ENCODE measurements at regions not wholly inside any gene's neighbourhood (a gene's known extent, or its start where the extent isn't known, plus 50 kb on each side); places are given as distances from the start of the nearest gene placed in this dataset.

- no peaks in the 10 kb centered on the region for H3K4me1 ChIP-seq (ENCODE audit: control insufficient read depth in 1 of 2, insufficient read depth in 2 of 2, low read depth in 1 of 2, low read length in 1 of 2)
- no peaks in the 10 kb centered on the region for H3K9me2 ChIP-seq
- no peak for DNase-seq
- no peak overlapping the region for H3K4me3 ChIP-seq (ENCODE audit: low read depth in 2 of 2, low read length in 1 of 2)
- H3K9ac ChIP-seq = no peak overlapping the region
- TF ChIP-seq NRF1 (IDR thresholded peaks at IDR 0.05; ENCODE audit: low read depth, low read length) = no peak
- no peak for TF ChIP-seq SIN3A (IDR thresholded peaks at IDR 0.05; ENCODE audit: borderline replicate concordance, low read depth, low read length)
- peak; percentile 5; the same call in 1 of the 2 replicates for TF ChIP-seq FOSL2 (IDR thresholded peaks at IDR 0.05; ENCODE audit: borderline replicate concordance, low read depth)
- TF ChIP-seq PBX3 (IDR thresholded peaks at IDR 0.05) = peak; percentile 48
- H3K4me2 ChIP-seq = no peak overlapping the region
- H4K20me1 ChIP-seq (ENCODE audit: insufficient read depth) = no peaks in the 10 kb centered on the region
- H3K27ac ChIP-seq (ENCODE audit: low read depth in 2 of 2, low read length in 1 of 2) = no peak overlapping the region
- no peaks in the 10 kb centered on the region for H3K9me3 ChIP-seq
- H3K36me3 ChIP-seq (replicated peaks in 1 of 2; ENCODE audit: control insufficient read depth in 1 of 2, insufficient read depth in 2 of 2, low read length in 1 of 2) = no peaks in the 10 kb centered on the region
- no peak overlapping the region for H2AFZ ChIP-seq (ENCODE audit: low read depth)
- CTCF ChIA-PET = interaction anchor here (1.0 to 1.5 kb wide), 2 partner anchors 340 to 398 kb away, joined by 3 read pairs; no protein-coding TSS in a partner anchor
- H3F3A ChIP-seq (replicated peaks; ENCODE audit: insufficient read depth) = no peaks in the 10 kb centered on the region
- H3K79me2 ChIP-seq (ENCODE audit: insufficient read depth) = no peaks in the 10 kb centered on the region
- POLR2A ChIA-PET = no interaction called here
- no peaks in the 10 kb centered on the region for H3K27me3 ChIP-seq (ENCODE audit: insufficient read depth)
These were observed 70.6 kb upstream of the EYA4 start for GRCh38 chr6:133170602-133171001.

- H3K27me3 ChIP-seq (ENCODE audit: insufficient read depth) = no peaks in the 10 kb centered on the region
- no peaks in the 10 kb centered on the region for H3K36me3 ChIP-seq (replicated peaks in 1 of 2; ENCODE audit: control insufficient read depth in 1 of 2, insufficient read depth in 2 of 2, low read length in 1 of 2)
- no peaks in the 10 kb centered on the region for H3K9me3 ChIP-seq
- POLR2A ChIA-PET = no interaction called here
- H4K20me1 ChIP-seq (ENCODE audit: insufficient read depth) = no peaks in the 10 kb centered on the region
- H3F3A ChIP-seq (replicated peaks; ENCODE audit: insufficient read depth) = no peaks in the 10 kb centered on the region
- no peak for TF ChIP-seq MXI1 (IDR thresholded peaks at IDR 0.05; ENCODE audit: low read depth, low read length)
- TF ChIP-seq USF1 (IDR thresholded peaks at IDR 0.05; ENCODE audit: borderline replicate concordance, low read depth) = no peak
- no peak overlapping the region for H3K27ac ChIP-seq (ENCODE audit: low read depth in 2 of 2, low read length in 1 of 2)
- H3K9ac ChIP-seq = no peak overlapping the region
- 33% methylated on average over 1 of the region's 3 CpGs for WGBS (ENCODE audit: low lambda C conversion rate)
- CTCF ChIA-PET = interaction anchor here (2.0 kb wide), 1 partner anchor 13 kb away, joined by 5 read pairs; no protein-coding TSS in a partner anchor
- H3K4me2 ChIP-seq = no peak overlapping the region
- no peak overlapping the region for H2AFZ ChIP-seq (ENCODE audit: low read depth)
- no peaks in the 10 kb centered on the region for H3K79me2 ChIP-seq (ENCODE audit: insufficient read depth)
- H3K9me2 ChIP-seq = no peaks in the 10 kb centered on the region
- DNase-seq = no peak
- H3K4me1 ChIP-seq (ENCODE audit: control insufficient read depth in 1 of 2, insufficient read depth in 2 of 2, low read depth in 1 of 2, low read length in 1 of 2) = no peaks in the 10 kb centered on the region
- H3K4me3 ChIP-seq (ENCODE audit: low read depth in 2 of 2, low read length in 1 of 2) = no peak overlapping the region
These were observed 69.1 kb upstream of the EYA4 start for GRCh38 chr6:133171989-133172604.

- no peaks in the 10 kb centered on the region for H3K36me3 ChIP-seq (replicated peaks in 1 of 2; ENCODE audit: control insufficient read depth in 1 of 2, insufficient read depth in 2 of 2, low read length in 1 of 2)
- H3K4me3 ChIP-seq (ENCODE audit: low read depth in 2 of 2, low read length in 1 of 2) = no peak overlapping the region
- H3K9me2 ChIP-seq = no peaks in the 10 kb centered on the region
- no peak overlapping the region for H2AFZ ChIP-seq (ENCODE audit: low read depth)
- H3K4me2 ChIP-seq = no peak overlapping the region
- no peaks in the 10 kb centered on the region for H3K9me3 ChIP-seq
- POLR2A ChIA-PET = no interaction called here
- WGBS (ENCODE audit: low lambda C conversion rate) = 50% methylated on average over 4 of the region's 4 CpGs
- H3K79me2 ChIP-seq (ENCODE audit: insufficient read depth) = no peaks in the 10 kb centered on the region
- H3K9ac ChIP-seq = no peak overlapping the region
- CTCF ChIA-PET = interaction anchor here (2.0 kb wide), 1 partner anchor 12 kb away, joined by 5 read pairs; no protein-coding TSS in a partner anchor
- no peaks in the 10 kb centered on the region for H3K27me3 ChIP-seq (ENCODE audit: insufficient read depth)
- no peak overlapping the region for H3K27ac ChIP-seq (ENCODE audit: low read depth in 2 of 2, low read length in 1 of 2)
- no peaks in the 10 kb centered on the region for H3K4me1 ChIP-seq (ENCODE audit: control insufficient read depth in 1 of 2, insufficient read depth in 2 of 2, low read depth in 1 of 2, low read length in 1 of 2)
- no peak for DNase-seq
- H4K20me1 ChIP-seq (ENCODE audit: insufficient read depth) = no peaks in the 10 kb centered on the region
- no peaks in the 10 kb centered on the region for H3F3A ChIP-seq (replicated peaks; ENCODE audit: insufficient read depth)
- TF ChIP-seq TAF1 (IDR thresholded peaks at IDR 0.05; ENCODE audit: borderline replicate concordance, low read depth, low read length) (no peak), IRF3 (IDR thresholded peaks at IDR 0.05; ENCODE audit: low read depth, low read length) (no peak), CHD2 (IDR thresholded peaks at IDR 0.05; ENCODE audit: low read length, partially characterized antibody) (no peak), MXI1 (IDR thresholded peaks at IDR 0.05; ENCODE audit: low read depth, low read length) (no peak), RXRA (IDR thresholded peaks at IDR 0.05; ENCODE audit: borderline replicate concordance, low read depth) (no peak), FOXJ3 (CRISPR knock-in tag; IDR thresholded peaks at IDR 0.05) (no peak), USF2 (IDR thresholded peaks at IDR 0.05; ENCODE audit: borderline replicate concordance, low read depth, low read length) (no peak), MEF2A (IDR thresholded peaks at IDR 0.05; ENCODE audit: borderline replicate concordance, low read depth) (no peak)
These were observed 67.9 kb upstream of the EYA4 start for GRCh38 chr6:133173276-133173675.

Measured in SK-N-SH (cell line).